T-helper 2 cell (primary cell): ENCODE measurements at regions not wholly inside any gene's neighbourhood (a gene's known extent, or its start where the extent isn't known, plus 50 kb on each side); places are given as distances from the start of the nearest gene placed in this dataset.
"Not testable (repeated sequence)": the region's sequence is repeated elsewhere in the genome, so short reads cannot be mapped to it uniquely, and the experiment has no call there.

ENCODE experiments used
- DNase-seq, 5 experiments: peaks; one replicate each; pipeline versions ENCODE4 v3.0.0 to v3.0.0-alpha.2; 2012 to 2022

DNA sequence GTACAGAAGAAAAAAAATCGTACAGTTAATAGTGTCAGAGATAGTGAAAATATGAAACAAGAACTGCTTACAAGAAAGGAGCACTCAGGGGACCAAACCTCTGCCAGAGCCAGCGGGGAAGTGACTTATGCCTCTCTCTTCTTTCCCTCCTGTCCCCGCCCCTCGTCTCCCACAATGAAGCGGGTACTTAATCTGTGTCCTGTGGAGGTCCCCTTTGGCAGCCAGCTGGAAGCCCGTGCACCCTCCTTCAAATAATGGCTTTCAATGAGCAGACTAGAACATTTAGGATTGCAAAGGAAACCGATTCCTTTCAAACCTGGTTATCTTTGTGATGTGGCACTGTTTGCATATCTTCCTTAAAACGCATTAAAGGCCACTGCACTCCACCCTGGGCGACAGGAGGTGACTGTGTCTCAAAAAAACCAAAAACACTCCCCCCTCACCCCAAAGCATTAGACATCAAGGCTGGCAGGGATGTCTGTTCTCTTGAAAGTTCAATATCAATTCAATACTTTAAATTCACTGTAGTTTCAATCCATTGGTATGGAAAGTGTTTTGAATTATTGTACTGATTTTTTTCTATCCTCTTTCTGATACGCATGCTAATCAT, 51.7 kb downstream of the PPIAL4C start:
- peak in 3 of 5 experiments; percentile 23 to 44 (median 24) for DNase-seq

DNA sequence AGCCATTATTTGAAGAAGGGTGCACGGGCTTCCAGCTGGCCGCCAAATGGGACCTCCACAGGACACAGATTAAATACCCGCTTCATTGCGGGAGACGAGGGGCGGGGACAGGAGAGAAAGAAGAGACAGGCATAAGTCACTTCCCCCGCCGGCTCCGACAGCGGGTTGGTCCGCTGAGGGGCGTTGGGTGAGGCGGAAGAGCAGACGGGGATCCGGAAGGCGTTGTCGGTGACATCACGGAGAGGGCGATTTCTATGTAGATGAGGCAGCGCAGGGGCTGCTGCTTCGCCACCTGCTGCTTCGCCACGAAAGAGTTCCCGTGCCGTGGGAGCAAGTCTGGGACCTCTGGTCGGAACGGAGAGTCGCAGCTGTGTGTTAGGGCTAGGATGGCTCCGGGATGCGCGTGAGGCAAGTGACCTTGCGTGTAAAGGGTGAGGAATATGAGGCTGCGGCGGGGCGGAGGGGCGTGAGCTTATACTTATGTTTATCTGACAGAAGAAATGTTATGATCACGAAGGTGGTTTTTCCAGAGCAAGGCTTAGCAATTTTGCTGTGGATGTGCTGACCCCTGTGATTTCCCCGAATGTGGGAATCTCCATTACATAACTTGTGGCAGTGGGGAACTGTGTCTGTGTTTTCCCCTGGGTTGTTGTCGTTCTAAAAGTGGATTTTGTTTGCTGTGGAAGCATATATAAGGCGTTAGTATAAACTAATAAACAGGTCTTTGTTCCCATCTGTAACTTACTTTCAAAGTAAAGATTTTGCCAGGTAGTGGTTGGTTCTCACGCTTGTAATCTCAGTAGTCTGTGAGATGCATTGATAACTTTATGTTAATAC, 52.9 kb downstream of the PPIAL4C start:
- DNase-seq: peak; percentile 70 to 96 (median 88)

DNA sequence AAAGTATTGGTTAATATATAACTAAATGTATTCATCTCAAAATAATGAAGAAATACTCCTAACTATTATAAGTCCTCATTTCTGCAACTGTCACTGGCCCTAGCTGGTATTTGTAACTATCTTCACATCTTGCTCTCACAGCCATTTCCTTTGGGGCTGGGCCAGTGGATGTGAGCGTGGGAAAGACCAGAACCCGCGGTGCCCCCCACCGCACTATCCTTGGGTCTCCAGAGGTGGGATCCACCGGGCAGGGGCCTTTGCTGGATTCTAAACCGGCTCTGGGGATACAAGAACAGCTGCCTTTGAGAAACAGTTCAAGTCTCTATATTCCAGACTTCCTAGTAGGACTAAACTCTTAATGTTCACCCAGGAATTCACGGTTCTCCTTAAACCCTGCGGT, 54.8 kb downstream of the PPIAL4C start:
- DNase-seq: not testable (repeated sequence)

DNA sequence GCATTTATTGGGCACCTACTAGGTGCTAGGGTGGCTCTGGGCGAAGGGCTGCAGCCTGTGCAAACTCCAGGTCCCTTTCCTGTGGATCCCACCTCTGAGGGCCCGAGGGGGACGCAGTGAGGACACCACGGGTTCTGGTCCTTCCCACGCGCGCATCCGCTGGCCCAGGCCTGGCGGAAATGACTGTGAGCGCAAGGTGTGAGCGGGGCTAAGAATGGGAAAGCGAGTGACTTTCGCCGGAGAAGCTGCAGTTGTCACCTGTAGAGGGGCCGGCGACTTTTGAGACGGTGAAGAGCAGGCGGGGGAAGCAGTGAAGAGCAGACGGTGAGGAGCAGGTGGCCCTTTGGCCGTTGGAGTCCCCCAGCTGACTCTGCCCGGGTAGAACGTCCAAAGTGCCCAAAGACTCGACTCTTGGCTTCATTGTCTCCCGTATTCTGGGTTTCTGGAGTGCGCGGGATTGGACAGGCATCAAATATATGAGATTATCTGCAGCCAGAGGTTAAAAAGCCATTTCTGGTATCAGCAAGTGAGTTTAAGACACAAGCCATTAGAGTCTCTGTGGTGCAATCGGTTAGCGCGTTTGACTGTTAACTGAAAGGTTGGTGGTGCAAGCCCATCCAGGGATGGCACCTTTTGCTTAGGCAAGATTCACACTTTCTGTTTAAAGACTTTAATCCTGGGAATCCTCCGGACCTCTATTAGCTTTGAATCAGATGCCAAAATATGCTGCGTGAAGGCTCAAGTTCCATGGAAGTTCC, 55.4 kb downstream of the PPIAL4C start:
- not testable (repeated sequence) for DNase-seq

DNA sequence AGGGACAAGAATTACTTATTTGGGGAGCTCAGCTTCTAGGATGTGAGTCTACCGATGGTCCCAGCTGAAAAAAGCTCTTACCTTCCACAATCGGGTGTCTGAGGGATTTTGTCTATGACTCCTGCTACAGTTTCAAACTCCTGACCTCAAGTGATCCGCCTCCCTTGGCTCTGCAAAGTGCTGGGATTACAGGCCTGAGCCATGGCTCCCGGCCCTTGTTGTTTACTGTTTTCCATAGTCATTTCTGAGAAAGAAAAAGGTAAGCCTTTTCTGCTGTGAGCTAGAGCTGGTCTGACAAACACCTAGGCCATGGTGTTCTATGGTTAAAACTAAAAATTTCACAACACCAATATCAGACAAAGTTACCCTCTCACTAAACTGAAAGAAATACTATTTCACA, 57.5 kb downstream of the PPIAL4C start:
- not testable (repeated sequence) for DNase-seq

DNA sequence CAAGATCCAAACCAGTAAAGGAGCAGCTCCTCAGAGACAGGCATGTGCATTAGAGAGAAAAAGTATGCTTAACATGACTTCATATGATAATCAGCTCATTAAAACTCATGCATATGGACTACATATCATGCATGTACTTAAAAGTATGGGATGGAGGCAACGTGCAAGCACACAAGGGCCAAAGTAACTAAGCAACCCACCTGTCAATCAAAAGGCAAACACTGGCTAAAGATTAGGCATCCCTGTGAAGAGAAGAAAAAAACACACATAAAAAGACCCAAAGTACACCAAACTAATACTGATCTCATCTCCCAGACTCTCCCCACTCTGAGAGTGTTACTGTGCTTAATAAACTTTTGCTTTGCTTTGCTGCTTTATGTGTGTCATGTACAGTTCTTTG, 61.2 kb downstream of the PPIAL4C start:
- peak in 1 of 5 experiments; percentile 6 for DNase-seq

DNA sequence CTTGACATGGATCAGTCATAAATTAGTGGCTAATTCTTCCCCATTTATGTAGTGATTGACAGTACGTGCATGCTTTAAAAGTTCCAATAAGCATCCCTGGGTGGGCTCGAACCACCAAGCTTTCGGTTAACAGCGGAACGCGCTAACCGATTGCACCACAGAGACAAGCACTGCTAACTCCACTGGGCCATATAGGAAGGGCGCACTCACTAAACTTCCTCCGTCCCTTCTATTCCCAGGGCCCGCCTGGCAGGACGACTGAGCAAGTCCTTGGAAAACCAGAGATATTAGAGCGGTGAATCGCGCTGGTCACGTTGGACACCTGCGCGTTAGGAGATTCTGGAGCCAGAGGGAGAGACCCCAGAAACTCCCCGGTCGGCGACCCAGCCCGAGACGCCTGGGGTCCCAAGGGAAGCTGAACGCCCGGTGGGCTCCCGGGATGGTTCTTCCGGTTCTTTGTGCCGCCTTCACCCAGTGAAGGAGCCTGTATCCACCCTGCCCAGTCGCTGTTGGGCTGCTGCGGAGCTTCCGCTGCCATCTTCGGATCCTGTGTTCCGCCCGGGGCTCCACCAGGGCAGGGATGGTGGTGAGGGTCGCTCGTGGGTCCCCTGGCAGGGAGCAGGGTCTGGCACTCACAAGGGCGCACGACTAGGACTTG, 62.8 kb downstream of the PPIAL4C start:
- DNase-seq: peak in 1 of 5 experiments; percentile 8

DNA sequence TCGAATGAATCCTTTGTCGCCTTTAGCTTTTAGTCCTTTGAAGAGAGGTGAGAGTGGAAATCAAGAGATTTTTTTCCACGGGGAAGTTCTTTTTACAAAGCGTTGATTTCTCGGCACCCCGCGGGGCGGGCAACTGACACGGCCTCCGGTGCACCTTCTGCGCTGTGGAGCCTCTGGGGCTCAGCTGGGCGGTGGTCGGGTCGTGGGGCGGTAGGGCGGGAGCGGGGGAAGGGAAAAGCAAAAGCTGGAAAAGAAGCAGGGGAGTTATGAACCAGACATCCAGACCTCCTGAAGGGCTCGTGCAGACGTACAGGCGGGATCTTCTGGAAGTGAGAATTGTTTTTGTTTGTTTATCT, 63.3 kb downstream of the PPIAL4C start:
- DNase-seq: peak in 1 of 5 experiments; percentile 6

DNA sequence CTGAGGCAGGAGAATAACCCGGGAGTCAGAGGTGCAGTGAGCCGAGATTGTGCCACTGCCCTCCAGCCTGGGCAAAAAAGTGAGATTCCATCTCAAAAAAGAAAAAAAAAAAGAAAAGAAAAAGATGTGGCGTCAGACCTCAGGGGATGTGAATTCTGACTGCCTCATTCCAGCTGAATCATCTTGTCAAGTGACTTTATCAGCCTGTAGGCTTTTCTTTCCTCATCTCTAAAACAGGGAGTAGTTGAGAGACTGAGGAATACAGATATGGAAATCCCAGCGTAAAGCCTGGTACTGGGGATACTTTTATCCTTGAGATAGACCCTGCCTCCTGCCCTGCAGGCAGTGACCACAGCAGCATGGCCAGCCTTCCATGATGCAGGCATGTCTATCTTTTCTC, 74.1 kb downstream of the PPIAL4C start:
- DNase-seq: not testable (repeated sequence)

DNA sequence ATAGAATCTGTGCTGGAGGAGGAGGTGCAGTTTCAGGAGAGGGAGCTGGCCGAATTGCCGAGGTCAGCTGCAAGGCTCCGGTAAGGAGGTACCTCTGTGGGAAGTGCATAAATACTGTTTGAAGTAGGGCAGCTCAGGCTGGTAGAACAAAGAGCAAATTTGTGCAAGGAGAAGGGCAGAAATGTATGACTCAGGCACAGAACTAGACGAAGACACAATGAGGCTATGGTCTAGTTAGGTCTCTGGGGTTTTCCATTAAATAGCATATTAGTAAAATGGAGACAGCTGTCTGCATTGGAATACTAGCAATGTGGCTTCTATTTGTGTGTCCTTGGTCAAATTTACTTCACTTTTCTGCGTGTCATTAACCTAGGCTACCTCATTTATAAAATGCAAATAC, 74.5 kb downstream of the PPIAL4C start:
- not testable (repeated sequence) for DNase-seq

DNA sequence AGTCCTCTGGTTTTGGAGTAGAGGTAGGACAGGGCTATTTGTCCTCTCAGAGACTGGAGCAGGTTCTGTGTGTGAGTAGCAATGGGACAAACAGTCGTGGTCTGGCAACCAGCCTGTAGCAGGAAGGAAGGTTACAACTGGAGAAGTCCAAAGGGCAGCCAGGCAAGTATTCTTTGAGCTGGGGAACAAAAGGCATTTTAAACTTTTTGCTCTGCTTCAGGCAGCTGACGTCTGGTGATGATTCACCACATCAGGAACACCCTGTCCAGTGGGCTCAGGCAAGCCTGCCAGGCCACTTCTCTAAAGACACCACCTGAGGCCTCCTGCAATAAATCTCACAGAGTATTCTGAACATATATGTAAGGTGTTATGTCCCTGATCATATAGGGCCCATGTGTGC, 81.0 kb downstream of the PPIAL4C start:
- DNase-seq: not testable (repeated sequence)

DNA sequence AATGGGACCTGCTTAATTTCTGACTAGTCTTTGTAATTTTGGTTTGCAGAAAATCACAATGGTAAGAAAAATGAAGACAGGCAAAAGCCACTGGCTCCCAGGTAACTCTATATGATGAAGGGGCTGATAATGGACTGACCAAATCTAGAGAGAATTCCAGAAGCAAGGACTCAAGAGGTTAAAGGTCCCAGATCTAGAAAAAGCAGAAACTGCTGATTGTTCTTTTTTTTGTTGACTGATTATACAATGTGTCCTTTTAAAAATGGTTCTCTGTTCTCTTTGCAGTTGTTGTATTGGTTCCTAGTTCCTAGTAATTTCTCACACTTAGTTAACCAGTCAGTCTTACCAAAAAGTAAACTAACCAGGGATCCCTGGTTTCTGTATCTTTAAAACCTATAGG, 81.4 kb downstream of the PPIAL4C start:
- not testable (repeated sequence) for DNase-seq

DNA sequence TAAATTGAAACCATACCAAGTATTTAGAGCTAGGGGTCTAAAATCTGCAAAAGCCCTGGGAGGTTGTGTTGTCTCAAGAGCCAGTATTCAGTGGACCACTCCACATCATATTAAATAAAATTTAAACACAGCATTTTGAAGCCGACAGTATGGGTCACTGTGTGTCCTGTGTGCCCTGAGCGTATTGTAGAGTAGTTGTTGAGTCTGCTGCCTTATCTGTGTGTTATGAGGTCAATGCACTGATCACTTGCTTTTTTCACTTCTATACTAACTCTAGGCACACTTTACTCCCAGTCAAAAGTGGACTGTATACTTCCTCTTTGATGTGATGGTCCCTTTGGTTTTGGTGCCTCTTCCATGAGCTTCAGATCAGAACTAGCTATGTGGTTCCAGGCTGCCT, 81.9 kb downstream of the PPIAL4C start:
- not testable (repeated sequence) for DNase-seq

DNA sequence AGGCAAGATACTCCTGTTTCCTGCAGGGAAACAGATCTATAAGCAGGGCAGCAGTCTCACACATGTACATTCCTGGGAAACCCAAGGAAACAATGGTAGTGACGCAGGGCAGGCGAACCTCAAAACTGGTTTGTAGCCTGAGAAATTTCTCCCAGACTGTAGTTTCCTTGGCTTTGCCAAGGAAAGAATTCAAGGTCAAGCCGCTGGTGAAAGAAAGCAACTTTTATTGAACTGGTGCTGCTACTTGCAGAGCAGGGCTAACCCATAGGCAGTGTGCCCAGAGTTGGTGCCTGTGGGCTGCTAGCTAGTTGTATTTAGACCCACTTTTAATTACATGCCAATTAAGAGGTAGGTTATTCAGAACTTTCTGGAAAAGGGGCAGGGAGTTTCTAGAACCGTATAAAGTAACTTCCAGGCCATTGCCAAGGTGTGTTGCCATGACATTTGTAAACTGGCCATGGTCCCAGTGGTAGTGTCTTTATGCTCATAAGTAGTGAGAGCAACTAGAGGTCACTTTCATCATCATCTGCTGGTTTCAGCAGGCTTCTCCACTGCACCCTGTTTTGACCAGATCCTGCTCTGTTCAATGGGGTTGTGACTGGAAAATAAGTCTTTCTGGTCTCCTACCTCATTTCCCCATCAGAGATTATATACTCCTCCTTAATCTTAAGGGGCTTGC, 89.7 kb downstream of the PPIAL4C start:
- DNase-seq: not testable (repeated sequence)

DNA sequence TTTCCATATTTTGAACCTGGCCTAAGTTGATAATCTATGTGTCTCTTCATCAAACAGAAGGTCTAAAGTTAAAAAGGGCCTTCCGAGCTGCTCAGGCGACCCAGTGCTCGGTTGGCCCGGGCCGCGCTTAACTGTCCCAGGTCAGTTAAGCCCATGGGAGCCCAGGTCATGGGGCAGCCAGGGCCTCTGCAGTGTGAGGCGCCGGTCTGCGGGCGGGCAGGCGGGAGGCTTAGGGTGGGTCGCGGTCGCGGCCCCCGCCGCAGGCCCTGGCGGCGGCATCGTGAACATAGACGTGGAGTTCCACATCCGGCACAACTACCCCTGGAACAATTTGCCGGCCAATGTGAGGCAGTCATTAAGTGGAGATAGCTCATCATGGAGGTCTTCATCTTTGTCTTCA, 91.3 kb downstream of the PPIAL4C start:
- DNase-seq: not testable (repeated sequence)

DNA sequence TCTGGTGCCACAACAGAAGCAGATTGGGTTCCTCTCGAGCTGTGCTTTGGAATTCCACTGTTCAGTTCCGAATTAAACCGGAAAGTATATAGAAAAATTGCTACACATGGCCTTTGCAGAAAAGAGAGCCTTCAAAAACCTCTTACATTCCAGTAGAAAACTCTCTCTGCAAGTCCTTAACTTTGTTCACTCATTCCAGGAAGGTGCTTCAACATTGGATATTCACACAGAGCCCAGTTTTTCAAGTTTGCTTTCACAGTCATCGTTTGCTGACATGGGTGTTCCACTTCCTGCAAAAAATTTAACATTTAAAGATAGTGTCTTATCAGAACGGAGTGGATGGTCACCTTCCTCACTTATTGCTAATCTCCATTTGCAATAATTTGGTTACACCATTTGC, 93.7 kb downstream of the PPIAL4C start:
- not testable (repeated sequence) for DNase-seq

DNA sequence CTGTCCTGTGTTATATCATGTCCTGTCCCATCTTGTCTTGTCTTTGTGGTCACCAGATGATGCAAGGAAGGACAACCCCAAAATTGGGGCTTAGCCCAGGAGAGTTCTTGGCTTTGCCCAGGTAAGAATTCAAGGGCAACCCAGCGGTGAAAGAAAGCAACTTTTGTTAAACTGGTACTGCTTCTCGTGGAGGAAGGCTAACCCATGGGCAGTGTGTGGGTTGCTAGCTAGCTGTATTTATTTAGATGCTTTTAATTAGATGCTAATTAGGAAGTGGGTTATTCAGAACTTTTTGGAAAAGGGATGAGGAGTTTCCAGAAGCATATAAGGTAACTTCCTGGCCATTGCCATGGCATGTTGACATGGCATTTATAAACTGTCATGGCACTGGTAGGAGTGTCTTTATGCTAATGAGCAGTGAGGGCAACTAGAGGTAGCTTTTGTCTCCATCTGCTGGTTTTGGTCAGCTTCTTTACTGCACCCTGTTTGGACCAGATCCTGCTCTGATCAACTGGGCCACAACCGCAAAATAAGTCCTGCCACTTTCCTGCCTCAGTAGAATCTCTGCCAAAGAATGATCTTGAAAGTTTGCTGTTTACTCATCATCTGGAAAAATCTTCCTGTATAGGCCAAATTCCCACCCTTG, 95.8 kb upstream of the FCGR1A start:
- DNase-seq: not testable (repeated sequence)

DNA sequence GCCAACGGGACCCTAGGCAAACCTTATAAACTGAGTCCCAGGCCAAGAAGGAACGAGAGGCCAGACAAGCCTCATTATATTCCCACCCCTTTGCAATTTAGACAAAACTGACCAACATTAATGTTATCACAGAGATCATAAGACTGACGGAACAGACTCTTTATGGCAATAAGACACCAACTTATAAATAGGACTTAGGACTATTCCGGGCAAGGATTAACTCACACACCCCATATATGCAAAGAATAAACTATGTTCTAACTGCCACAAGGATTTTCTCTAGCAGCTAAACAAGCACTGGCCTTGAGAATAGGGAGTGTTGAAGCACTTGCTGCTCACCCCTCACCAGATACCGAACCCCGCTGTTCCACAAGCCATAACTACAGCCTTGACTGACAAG, 91.1 kb upstream of the FCGR1A start:
- DNase-seq: not testable (repeated sequence)

DNA sequence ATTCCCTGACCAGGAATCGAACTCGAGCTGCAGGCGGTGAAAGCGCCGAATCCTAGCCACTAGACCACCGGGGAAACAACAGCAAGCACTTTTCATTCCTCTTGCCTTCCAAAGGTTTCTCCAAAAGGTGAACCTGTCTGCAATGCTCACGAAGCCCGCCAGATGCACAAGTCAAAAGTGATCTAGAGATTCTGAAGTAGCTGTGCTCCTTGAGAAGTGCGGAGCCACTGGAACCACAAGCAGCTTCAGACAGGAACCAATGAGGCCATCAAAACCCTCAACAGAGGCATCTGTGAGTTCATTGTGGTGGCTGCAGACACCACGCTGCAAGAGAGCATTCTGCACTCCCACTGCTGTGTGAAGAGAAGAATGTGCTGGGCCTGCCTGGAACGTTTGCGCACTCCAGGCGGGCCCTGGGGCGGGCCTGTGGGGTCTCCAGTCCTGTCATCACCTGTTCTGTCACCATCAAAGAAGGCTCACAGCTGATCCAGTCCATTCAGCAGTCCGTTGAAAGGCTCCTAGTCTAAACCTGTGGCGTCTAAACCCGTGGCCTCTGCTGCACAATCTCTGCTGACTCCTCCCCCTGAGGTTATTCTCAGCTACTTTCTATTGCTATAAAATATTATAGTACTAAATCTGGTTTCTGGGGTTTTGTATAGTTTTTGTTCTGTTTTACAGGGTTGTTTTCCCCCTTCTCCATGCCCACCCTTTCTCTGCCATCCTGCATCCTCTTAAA, 89.5 kb upstream of the FCGR1A start:
- peak in 2 of 5 experiments; percentile 41 to 74 for DNase-seq

DNA sequence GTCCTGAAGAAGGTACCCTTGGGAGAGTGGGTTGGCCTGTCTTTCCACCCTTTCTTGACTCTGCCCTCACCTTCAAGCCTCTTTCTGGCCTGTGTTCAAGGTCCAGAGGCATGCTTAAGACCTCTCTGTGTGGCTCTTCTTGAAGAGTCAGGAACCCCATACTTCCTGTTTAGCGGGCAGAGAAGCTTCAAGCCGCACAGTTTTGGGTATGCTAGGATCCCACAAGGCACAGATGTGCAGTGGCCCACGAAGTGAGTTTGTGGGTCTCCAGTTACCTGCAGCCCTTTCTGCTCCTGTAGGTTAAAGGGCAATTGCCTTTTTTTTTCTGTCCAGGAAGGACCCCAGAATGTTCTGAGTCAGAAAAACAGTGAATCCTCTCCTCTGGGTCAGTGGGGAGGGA, 87.4 kb upstream of the FCGR1A start:
- DNase-seq: not testable (repeated sequence)

DNA sequence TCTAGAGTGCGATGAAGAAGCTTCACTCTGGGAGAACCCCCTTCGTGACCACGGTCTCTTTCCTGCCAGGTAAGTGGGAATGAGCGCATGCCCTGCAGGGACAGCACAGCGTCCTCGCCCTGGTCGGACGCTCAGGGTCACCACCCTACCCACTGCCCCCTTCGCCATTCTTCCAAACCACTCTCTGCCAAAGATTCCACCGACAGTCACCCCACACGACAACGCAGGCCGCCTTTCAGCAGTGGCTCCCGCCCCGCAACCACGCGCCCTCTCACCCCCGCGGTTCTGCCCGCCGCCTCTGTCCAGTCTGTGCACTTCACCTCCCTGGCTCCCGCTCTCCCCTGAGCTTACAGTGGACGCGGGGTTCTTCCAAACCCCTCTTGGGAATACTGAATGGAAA, 82.3 kb upstream of the FCGR1A start:
- DNase-seq: not testable (repeated sequence)
